Neuron (in vitro differentiated cells): ENCODE measurements at regions not wholly inside any gene's neighbourhood (a gene's known extent, or its start where the extent isn't known, plus 50 kb on each side); places are given as distances from the start of the nearest gene placed in this dataset.

Experiments used
- H2AFZ ChIP-seq: one replicate; pipeline ENCODE4 v1.6.1; 2013; ENCODE audit warnings: low read depth, mild to moderate bottlenecking, inconsistent platforms, low read length, moderate library complexity
- H3K27me3 ChIP-seq: one replicate; pipeline ENCODE4 v1.6.1; 2013; ENCODE audit warnings: low read length; ENCODE audit not compliant: insufficient read depth
- H3K36me3 ChIP-seq: one replicate; pipeline ENCODE4 v1.6.1; 2013; ENCODE audit warnings: low read length; ENCODE audit not compliant: insufficient read depth
- H3K4me1 ChIP-seq: one replicate; pipeline ENCODE4 v1.6.1; 2013; ENCODE audit warnings: low read length; ENCODE audit not compliant: insufficient read depth
- H3K4me3 ChIP-seq: 2 replicates; pipeline ENCODE4 v1.5.1; 2013; ENCODE audit warnings: mild to moderate bottlenecking, low read length, moderate library complexity
- H3K9me3 ChIP-seq: one replicate; pipeline ENCODE4 v1.6.1; 2013; ENCODE audit warnings: low read length

GRCh38 chr4:81915430-81915829 is 443.7 kb upstream of the RASGEF1B start:
- Histone ChIP-seq H3K9me3 (no peaks in the 10 kb centered on the region), H2AFZ (no peak overlapping the region), H3K27me3 (no peaks in the 10 kb centered on the region), H3K4me3 (no peak overlapping the region), H3K4me1 (no peaks in the 10 kb centered on the region), H3K36me3 (no peaks in the 10 kb centered on the region)

GRCh38 chr4:81914623-81915022 is 442.9 kb upstream of the RASGEF1B start:
- no peaks in the 10 kb centered on the region for H3K9me3 ChIP-seq
- no peaks in the 10 kb centered on the region for H3K36me3 ChIP-seq
- H3K27me3 ChIP-seq: no peaks in the 10 kb centered on the region
- H3K4me1 ChIP-seq: no peaks in the 10 kb centered on the region
- no peak overlapping the region for H3K4me3 ChIP-seq
- H2AFZ ChIP-seq: no peak overlapping the region

- Histone ChIP-seq H3K4me3 (no peak overlapping the region), H2AFZ (no peak overlapping the region), H3K36me3 (no peaks in the 10 kb centered on the region), H3K9me3 (no peaks in the 10 kb centered on the region), H3K4me1 (no peaks in the 10 kb centered on the region), H3K27me3 (no peaks in the 10 kb centered on the region)
Measured at GRCh38 chr4:81913427-81913879, 441.7 kb upstream of the RASGEF1B start.

GRCh38 chr4:81912376-81913030 is 440.8 kb upstream of the RASGEF1B start:
- Histone ChIP-seq H3K4me3 (no peak overlapping the region), H2AFZ (no peak overlapping the region), H3K36me3 (no peaks in the 10 kb centered on the region), H3K27me3 (no peaks in the 10 kb centered on the region), H3K4me1 (no peaks in the 10 kb centered on the region), H3K9me3 (no peaks in the 10 kb centered on the region)

GRCh38 chr4:81906905-81907304 is 435.2 kb upstream of the RASGEF1B start:
- Histone ChIP-seq H3K4me3 (no peak overlapping the region), H3K4me1 (no peaks in the 10 kb centered on the region)

GRCh38 chr4:81905971-81906370 is 434.3 kb upstream of the RASGEF1B start:
- Histone ChIP-seq H3K9me3 (no peaks in the 10 kb centered on the region), H3K36me3 (no peaks in the 10 kb centered on the region), H2AFZ (no peak overlapping the region), H3K4me1 (no peaks in the 10 kb centered on the region), H3K4me3 (no peak overlapping the region), H3K27me3 (no peaks in the 10 kb centered on the region)

More at GRCh38 chr4:81906905-81907304, 435.2 kb upstream of the RASGEF1B start:
- Histone ChIP-seq H2AFZ (no peak overlapping the region), H3K27me3 (no peaks in the 10 kb centered on the region), H3K9me3 (no peaks in the 10 kb centered on the region), H3K36me3 (no peaks in the 10 kb centered on the region)

- Histone ChIP-seq H3K36me3 (no peaks in the 10 kb centered on the region), H3K27me3 (no peaks in the 10 kb centered on the region), H3K4me1 (no peaks in the 10 kb centered on the region), H2AFZ (no peak overlapping the region), H3K4me3 (no peak overlapping the region), H3K9me3 (no peaks in the 10 kb centered on the region)
Measured at GRCh38 chr4:81904121-81904520, 432.4 kb upstream of the RASGEF1B start.

- Histone ChIP-seq H3K4me1 (no peaks in the 10 kb centered on the region), H3K27me3 (no peaks in the 10 kb centered on the region), H3K9me3 (no peaks in the 10 kb centered on the region), H3K4me3 (no peak overlapping the region), H3K36me3 (no peaks in the 10 kb centered on the region), H2AFZ (no peak overlapping the region)
Measured at GRCh38 chr4:81903212-81903611, 431.5 kb upstream of the RASGEF1B start.

GRCh38 chr4:81898862-81899504 is 427.3 kb upstream of the RASGEF1B start:
- no peak overlapping the region for H2AFZ ChIP-seq
- H3K4me3 ChIP-seq: no peak overlapping the region
- no peaks in the 10 kb centered on the region for H3K9me3 ChIP-seq

GRCh38 chr4:81896936-81897335 is 425.2 kb upstream of the RASGEF1B start:
- H3K27me3 ChIP-seq: no peaks in the 10 kb centered on the region
- no peaks in the 10 kb centered on the region for H3K4me1 ChIP-seq
- no peak overlapping the region for H2AFZ ChIP-seq
- H3K9me3 ChIP-seq: no peaks in the 10 kb centered on the region
- H3K36me3 ChIP-seq: no peaks in the 10 kb centered on the region
- no peak overlapping the region for H3K4me3 ChIP-seq

More at GRCh38 chr4:81898862-81899504, 427.3 kb upstream of the RASGEF1B start:
- no peaks in the 10 kb centered on the region for H3K36me3 ChIP-seq
- no peaks in the 10 kb centered on the region for H3K27me3 ChIP-seq
- no peaks in the 10 kb centered on the region for H3K4me1 ChIP-seq

GRCh38 chr4:81891005-81891996 is 419.6 kb upstream of the RASGEF1B start:
- Histone ChIP-seq H2AFZ (no peak overlapping the region), H3K27me3 (no peaks in the 10 kb centered on the region), H3K36me3 (no peaks in the 10 kb centered on the region), H3K9me3 (no peaks in the 10 kb centered on the region), H3K4me1 (no peaks in the 10 kb centered on the region), H3K4me3 (no peak overlapping the region)

- no peaks in the 10 kb centered on the region for H3K9me3 ChIP-seq
- H3K4me3 ChIP-seq: no peak overlapping the region
- no peak overlapping the region for H2AFZ ChIP-seq
- H3K36me3 ChIP-seq: no peaks in the 10 kb centered on the region
- H3K27me3 ChIP-seq: no peaks in the 10 kb centered on the region
- H3K4me1 ChIP-seq: no peaks in the 10 kb centered on the region
Measured at GRCh38 chr4:81884986-81885385, 413.3 kb upstream of the RASGEF1B start.
